HCT116 (cell line): ENCODE measurements at regions not wholly inside any gene's neighbourhood (a gene's known extent, or its start where the extent isn't known, plus 50 kb on each side); places are given as distances from the start of the nearest gene placed in this dataset.

Experiments
- ATAC-seq: fragments of 200-7000 bp; cut with Tn5 transposase; 2 replicates; pipeline ENCODE4 v1.9.1; 2020; ENCODE audit warnings: mild to moderate bottlenecking, moderate library complexity
- BruUV-seq: library from RNA; stranded (reverse); fragments of 400-500 nt; replicated peaks from 2 replicates; lab custom pipeline; 2021; lab: Mats Ljungman, UMichigan
- CTCF ChIA-PET: fragments of 300-600 bp; sonication (Branson Sonifier 250); formaldehyde crosslinking; loops from one replicate; lab custom pipeline; 2021; ENCODE audit warnings: antibody characterized with exemption; lab: Charles Lee
- POLR2A ChIA-PET: fragments of 300-600, 350-600 bp; sonication (Branson Sonifier 250); formaldehyde crosslinking; loops from one replicate; lab custom pipeline; 2021; ENCODE audit warnings: antibody characterized with exemption; lab: Charles Lee
- RAD21 ChIA-PET, 2 experiments: fragments of 300-600 bp; sonication (Branson Sonifier 250); formaldehyde crosslinking; loops; one replicate each; lab custom pipeline; 2023; ENCODE audit warnings: low total read pairs in 2 of 2; ENCODE audit not compliant: uncharacterized antibody in 2 of 2, unreplicated experiment in 2 of 2, low non-redundant PET in 1 of 2; lab: Charles Lee
- DNase-seq: peaks from one replicate; pipeline ENCODE4 v3.0.0-alpha.2; 2010; ENCODE audit warnings: low read depth, low spot score
- H2AFZ ChIP-seq: fragments of 200-600 bp; shearing (Covaris generic), sonication (generic); 2 replicates; pipeline ENCODE4 v1.6.1; 2017; ENCODE audit warnings: low read depth, mixed run types, mixed read lengths, antibody characterized with exemption, low read length; ENCODE audit not compliant: poor library complexity, severe bottlenecking
- H3K27ac ChIP-seq: 2 replicates; pipeline ENCODE4 v1.5.1; 2012; ENCODE audit warnings: low read depth, low read length
- H3K27me3 ChIP-seq: fragments of 200-600 bp; sonication (generic); 2 replicates; pipeline ENCODE4 v1.6.1; 2016; ENCODE audit warnings: mixed run types, low read length, mixed read lengths; ENCODE audit not compliant: insufficient read depth
- H3K36me3 ChIP-seq, 2 experiments: fragments of 200-500 bp in 1 of 2; fragments of 200-600 bp in 1 of 2; sonication (Bioruptor generic) in 1 of 2; sonication (generic) in 1 of 2; 2 replicates each; pipeline versions ENCODE4 v1.5.1 to v1.6.1; 2014 to 2016; ENCODE audit warnings: low read length in 2 of 2, inconsistent platforms in 1 of 2, mixed read lengths in 1 of 2, mixed run types in 1 of 2; ENCODE audit not compliant: insufficient read depth in 2 of 2, control insufficient read depth in 1 of 2
- H3K4me1 ChIP-seq, 2 experiments: fragments of 200-600 bp in 1 of 2; sonication (generic) in 1 of 2; 2 replicates each; pipeline versions ENCODE4 v1.5.1 to v1.6.1; 2012 to 2017; ENCODE audit warnings: low read length in 2 of 2, inconsistent platforms in 1 of 2, mild to moderate bottlenecking in 1 of 2, mixed read lengths in 1 of 2, mixed run types in 1 of 2, moderate library complexity in 1 of 2; ENCODE audit not compliant: insufficient read depth in 2 of 2, control insufficient read depth in 1 of 2
- H3K4me2 ChIP-seq: fragments of 200-600 bp; sonication (generic); 2 replicates; pipeline ENCODE4 v1.6.1; 2017; ENCODE audit warnings: mixed run types, low read length, mixed read lengths
- H3K4me3 ChIP-seq, 2 experiments: fragments of 200-600 bp in 1 of 2; sonication (generic) in 1 of 2; replicated peaks in 1 of 2; 2 replicates each; pipeline ENCODE4 v1.5.1; 2011 to 2016; ENCODE audit warnings: low read length in 2 of 2, control low read depth in 1 of 2, low read depth in 1 of 2, mild to moderate bottlenecking in 1 of 2, mixed read lengths in 1 of 2, mixed run types in 1 of 2
- H3K79me2 ChIP-seq: fragments of 200-600 bp; sonication (generic); 2 replicates; pipeline ENCODE4 v1.6.1; 2017; ENCODE audit warnings: mild to moderate bottlenecking, mixed run types, low read length, moderate library complexity, mixed read lengths; ENCODE audit not compliant: insufficient read depth
- H3K9ac ChIP-seq: fragments of 200-600 bp; sonication (generic); 2 replicates; pipeline ENCODE4 v1.6.1; 2016; ENCODE audit warnings: low read length, mixed read lengths
- H3K9me2 ChIP-seq: fragments of 200-600 bp; sonication (generic), shearing (Covaris generic); 2 replicates; pipeline ENCODE4 v1.6.1; 2017; ENCODE audit warnings: mixed run types, mild to moderate bottlenecking, moderate library complexity; ENCODE audit not compliant: insufficient read depth
- H3K9me3 ChIP-seq, 2 experiments: fragments of 200-500 bp in 1 of 2; fragments of 200-600 bp in 1 of 2; sonication (Bioruptor generic) in 1 of 2; sonication (generic) in 1 of 2; 2 replicates each; pipeline ENCODE4 v1.6.1; 2014 to 2017; ENCODE audit warnings: low read length in 2 of 2, mixed read lengths in 2 of 2, inconsistent platforms in 1 of 2, low read depth in 1 of 2, mild to moderate bottlenecking in 1 of 2, mixed run types in 1 of 2, moderate library complexity in 1 of 2; ENCODE audit not compliant: control insufficient read depth in 1 of 2, insufficient read depth in 1 of 2
- H4K20me1 ChIP-seq: fragments of 200-600 bp; sonication (generic), shearing (Covaris generic); 2 replicates; pipeline ENCODE4 v1.6.1; 2017; ENCODE audit warnings: mixed run types, mild to moderate bottlenecking, moderate library complexity; ENCODE audit not compliant: insufficient read depth
- ATF3 ChIP-seq: IDR thresholded peaks from 2 replicates; pipeline ENCODE4 v1.6.1; 2012
- CBX3 ChIP-seq: IDR thresholded peaks from 2 replicates; pipeline ENCODE4 v1.6.1; 2012; ENCODE audit warnings: low read depth
- CTCF ChIP-seq, 3 experiments: fragments of 200-600 bp in 1 of 3; sonication (generic) in 1 of 3; IDR thresholded peaks in 2 of 3; conservative IDR thresholded peaks in 1 of 3; 2 replicates each; pipeline ENCODE4 v1.5.1; 2012 to 2017; ENCODE audit warnings: low read depth in 2 of 3, low read length in 2 of 3, antibody characterized with exemption in 1 of 3, borderline replicate concordance in 1 of 3, control low read depth in 1 of 3, mild to moderate bottlenecking in 1 of 3, mixed read lengths in 1 of 3, mixed run types in 1 of 3, moderate library complexity in 1 of 3; ENCODE audit not compliant: insufficient read depth in 1 of 3
- EGR1 ChIP-seq: IDR thresholded peaks from 2 replicates; pipeline ENCODE4 v1.6.1; 2012; ENCODE audit warnings: low read depth
- EZH2 ChIP-seq: fragments of 200-600 bp; sonication (generic); IDR thresholded peaks from 2 replicates; pipeline ENCODE4 v1.6.1; 2017; ENCODE audit warnings: antibody characterized with exemption, mixed run types
- FOSL1 ChIP-seq: IDR thresholded peaks from 2 replicates; pipeline ENCODE4 v1.6.1; 2012; ENCODE audit warnings: low read depth
- JUND ChIP-seq: IDR thresholded peaks from 2 replicates; pipeline ENCODE4 v1.6.1; 2012
- POLR2A ChIP-seq: IDR thresholded peaks from 2 replicates; pipeline ENCODE4 v1.7.0; 2011; ENCODE audit warnings: borderline replicate concordance; ENCODE audit not compliant: insufficient read depth, insufficient read length; ENCODE audit errors: extremely low read depth
- POLR2AphosphoS5 ChIP-seq: IDR thresholded peaks from 2 replicates; pipeline ENCODE4 v1.6.1; 2011; ENCODE audit warnings: mild to moderate bottlenecking, low read depth, low read length, moderate library complexity
- RAD21 ChIP-seq: IDR thresholded peaks from 2 replicates; pipeline ENCODE4 v1.6.1; 2012; ENCODE audit warnings: low read depth, mild to moderate bottlenecking
- SIN3A ChIP-seq: IDR thresholded peaks from 2 replicates; pipeline ENCODE4 v1.6.1; 2012; ENCODE audit warnings: low read depth
- SP1 ChIP-seq: IDR thresholded peaks from 2 replicates; pipeline ENCODE4 v1.6.1; 2012; ENCODE audit warnings: low read depth
- SRF ChIP-seq: IDR thresholded peaks from 2 replicates; pipeline ENCODE4 v1.6.1; 2012; ENCODE audit warnings: low read depth
- TCF7L2 ChIP-seq: IDR thresholded peaks from 2 replicates; pipeline ENCODE4 v1.7.0; 2011; ENCODE audit warnings: borderline replicate concordance, inconsistent platforms; ENCODE audit not compliant: insufficient read depth, insufficient read length; ENCODE audit errors: extremely low read depth
- YY1 ChIP-seq: IDR thresholded peaks from 2 replicates; pipeline ENCODE4 v1.6.1; 2011; ENCODE audit warnings: low read length, low read depth, moderate library complexity, mild to moderate bottlenecking; ENCODE audit not compliant: insufficient replicate concordance; ENCODE audit errors: extremely low read depth
- ZBTB33 ChIP-seq: IDR thresholded peaks from 2 replicates; pipeline ENCODE4 v1.6.1; 2011; ENCODE audit warnings: mild to moderate bottlenecking, low read length, moderate library complexity; ENCODE audit not compliant: insufficient replicate concordance; ENCODE audit errors: extremely low read depth
- ZFX ChIP-seq: fragments of 450-650 bp; IDR thresholded peaks from 2 replicates; pipeline ENCODE4 v1.6.1; 2017
- ZNF274 ChIP-seq: fragments of 200-500 bp; sonication (Bioruptor generic); IDR thresholded peaks from 2 replicates; pipeline ENCODE4 v1.6.1; 2014; ENCODE audit warnings: mild to moderate bottlenecking, low read depth, low read length, inconsistent platforms
- intact Hi-C: fragments of 100-400 bp; cut with micrococcal nuclease; formaldehyde crosslinking; loops from 2 replicates; pipeline ENCODE4 v1.10.0; 2022

- DNase-seq (no peak), ATAC-seq (no peak)
- H3K9me2 ChIP-seq = no peaks in the 10 kb centered on the region
- no peaks in the 10 kb centered on the region for H3K4me1 ChIP-seq
- H3K36me3 ChIP-seq = no peaks in the 10 kb centered on the region
- no peak overlapping the region for H2AFZ ChIP-seq
- H3K4me3 ChIP-seq = no peak overlapping the region
- TF ChIP-seq SP1 = no peak
- TF ChIP-seq YY1 = no peak
- TF ChIP-seq CTCF (IDR thresholded peaks at IDR 0.05 in 2 of 3, conservative IDR thresholded peaks at IDR 0.05 in 1 of 3; ENCODE audit: borderline replicate concordance in 1 of 3, insufficient read depth in 1 of 3, low read depth in 2 of 3, low read length in 2 of 3) = no peak
- no peak for TF ChIP-seq CBX3
- TF ChIP-seq ZFX = no peak
- ChIA-PET POLR2A (no interaction called here), CTCF (no interaction called here), RAD21 (no interaction called here)
- intact Hi-C loops = no loop called here
- peaks cover 5% of the 10 kb centered on the region; the same call in 1 of the 2 replicates for H3K27me3 ChIP-seq
- BruUV-seq = no TSS peak
- no peaks in the 10 kb centered on the region for H3K9me3 ChIP-seq
- no peak overlapping the region for H3K27ac ChIP-seq
- H3K9ac ChIP-seq = no peak overlapping the region
- no peak overlapping the region for H3K4me2 ChIP-seq
- H3K79me2 ChIP-seq = no peaks in the 10 kb centered on the region
- no peaks in the 10 kb centered on the region for H4K20me1 ChIP-seq
These were observed 415.8 kb downstream of the PREX1 start for GRCh38 chr20:48411919-48412522.

- Histone ChIP-seq H3K27me3 (peaks cover 5% of the 10 kb centered on the region; the same call in 1 of the 2 replicates), H3K9ac (no peak overlapping the region), H3K4me3 (no peak overlapping the region), H3K79me2 (no peaks in the 10 kb centered on the region), H3K4me1 (no peaks in the 10 kb centered on the region), H3K27ac (no peak overlapping the region), H3K9me2 (no peaks in the 10 kb centered on the region), H3K4me2 (no peak overlapping the region), H3K9me3 (no peaks in the 10 kb centered on the region), H2AFZ (no peak overlapping the region), H3K36me3 (no peaks in the 10 kb centered on the region), H4K20me1 (no peaks in the 10 kb centered on the region)
- ChIA-PET RAD21 (no interaction called here), CTCF (no interaction called here), POLR2A (no interaction called here)
- no TSS peak for BruUV-seq
- no peak for ATAC-seq
- DNase-seq = no peak
- intact Hi-C loops = no loop called here
- TF ChIP-seq YY1 (no peak), ZNF274 (no peak), ZBTB33 (no peak), ZFX (no peak), ATF3 (no peak), JUND (no peak), RAD21 (no peak), POLR2AphosphoS5 (no peak), TCF7L2 (no peak), CBX3 (no peak), EZH2 (no peak), SRF (no peak), POLR2A (no peak), SIN3A (no peak), EGR1 (no peak), FOSL1 (no peak)
These were observed 416.6 kb downstream of the PREX1 start for GRCh38 chr20:48411245-48411644.
